HG03520 (cell line): ENCODE measurements at regions not wholly inside any gene's neighbourhood (a gene's known extent, or its start where the extent isn't known, plus 50 kb on each side); places are given as distances from the start of the nearest gene placed in this dataset.
"Not testable (repeated sequence)": the region's sequence is repeated elsewhere in the genome, so short reads cannot be mapped to it uniquely, and the experiment has no call there.

ENCODE experiments used
- ATAC-seq: cut with Tn5 transposase; IDR thresholded peaks from one replicate; pipeline ENCODE4 v1.9.1; 2021; ENCODE audit warnings: mild to moderate bottlenecking, moderate library complexity; ENCODE audit not compliant: unreplicated experiment

- not testable (repeated sequence) for ATAC-seq
These were observed 151.5 kb downstream of the PLK2 start for GRCh38 chr5:58308384-58308783.

DNA sequence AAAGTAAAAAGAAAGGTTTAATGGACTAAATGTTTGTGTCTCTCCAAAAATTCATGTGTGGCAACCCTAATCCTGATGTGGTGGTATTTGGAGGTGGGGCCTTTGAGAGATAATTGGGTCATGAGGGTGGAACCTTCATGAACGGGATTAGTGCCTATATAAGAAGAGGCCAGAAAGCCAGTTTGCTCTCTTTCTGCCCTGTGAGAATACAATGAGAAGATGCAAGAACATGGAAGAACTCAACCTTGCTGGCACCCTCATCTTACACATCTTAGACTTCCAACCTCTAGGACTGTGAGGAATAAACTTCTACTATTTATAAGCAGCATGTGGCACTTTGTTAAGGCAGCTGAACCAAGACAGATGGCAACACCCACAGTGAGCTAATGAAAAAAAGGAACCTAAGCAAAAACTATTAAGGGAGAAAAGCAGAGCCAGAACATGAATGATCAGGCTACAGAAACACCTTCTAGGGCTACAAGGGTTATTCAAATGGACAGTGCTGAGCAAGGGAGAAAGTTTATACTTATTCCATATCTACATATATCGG is 159.5 kb downstream of the PLK2 start:
- no peak for ATAC-seq

- ATAC-seq: no peak
These were observed 160.6 kb downstream of the PLK2 start for GRCh38 chr5:58299256-58299655.

DNA sequence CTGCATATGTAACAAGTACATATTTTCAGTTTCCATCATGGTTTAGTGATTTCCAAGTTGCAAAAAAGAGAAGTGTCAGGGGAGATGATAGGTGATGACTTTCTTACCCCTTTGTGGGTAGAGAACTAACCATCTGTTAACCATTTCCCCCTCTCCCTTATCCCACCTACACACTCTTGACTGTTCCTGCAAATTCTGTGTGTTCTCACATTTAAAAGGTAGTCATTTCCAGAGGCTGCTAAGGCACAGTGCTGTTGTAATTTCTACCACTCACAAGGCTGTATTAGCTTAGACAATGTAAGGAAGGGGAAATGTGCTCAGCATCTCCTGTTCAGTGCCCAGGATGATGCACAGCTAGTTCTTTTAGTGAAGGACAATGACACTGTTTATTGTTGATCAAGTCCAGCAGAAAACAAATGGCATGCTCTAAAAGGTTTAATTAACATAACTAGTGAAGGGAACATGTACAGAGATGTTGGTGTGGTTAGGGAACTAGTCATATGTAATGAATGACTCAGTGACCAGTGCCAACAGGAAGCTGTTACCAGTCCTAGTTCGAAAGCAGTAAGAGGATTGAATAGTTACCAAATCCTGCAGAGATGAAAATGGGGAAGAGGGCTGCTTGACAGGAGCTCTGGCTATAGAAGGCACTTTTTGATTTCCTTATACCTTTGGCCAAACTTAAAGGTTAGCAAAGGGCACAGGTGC is 165.1 kb downstream of the PLK2 start:
- peak; percentile 58 for ATAC-seq

DNA sequence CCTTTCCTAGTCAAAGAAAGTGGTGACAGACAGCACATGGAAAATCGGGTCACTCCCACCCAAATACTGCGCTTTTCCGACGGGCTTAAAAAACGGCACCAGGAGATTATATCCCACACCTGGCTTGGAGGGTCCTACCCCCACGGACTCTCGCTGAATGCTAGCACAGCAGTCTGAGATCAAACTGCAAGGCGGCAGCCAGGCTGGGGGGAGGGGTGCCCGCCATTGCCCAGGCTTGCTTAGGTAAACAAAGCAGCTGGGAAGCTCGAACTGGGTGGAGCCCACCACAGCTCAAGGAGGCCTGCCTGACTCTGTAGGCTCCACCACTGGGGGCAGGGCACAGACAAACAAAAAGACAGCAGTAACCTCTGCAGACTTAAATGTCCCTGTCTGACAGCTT is 171.6 kb downstream of the PLK2 start:
- ATAC-seq: not testable (repeated sequence)

GRCh38 chr5:58286741-58287140 is 173.1 kb downstream of the PLK2 start:
- ATAC-seq: no peak

GRCh38 chr5:58285900-58286299 is 174.0 kb downstream of the PLK2 start:
- no peak for ATAC-seq

DNA sequence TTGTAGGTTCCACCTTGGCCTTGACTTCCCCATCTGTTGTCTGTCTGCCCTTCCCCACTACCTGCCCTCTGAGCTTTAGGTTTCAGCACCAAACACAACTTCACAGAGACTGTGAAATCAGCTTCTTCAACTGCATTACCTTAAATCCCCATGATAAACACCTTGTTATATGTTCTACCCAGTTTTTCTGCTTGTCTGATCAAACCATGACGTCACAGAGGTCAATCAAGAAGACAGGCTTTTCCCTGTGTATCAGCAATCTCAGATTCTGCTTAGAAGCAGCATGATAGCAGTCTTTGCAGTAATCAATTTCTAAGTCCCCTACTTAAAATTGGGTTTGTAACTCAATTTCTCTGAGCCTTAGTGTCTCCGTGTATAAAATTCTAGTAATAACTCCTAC is 175.0 kb downstream of the PLK2 start:
- no peak for ATAC-seq

DNA sequence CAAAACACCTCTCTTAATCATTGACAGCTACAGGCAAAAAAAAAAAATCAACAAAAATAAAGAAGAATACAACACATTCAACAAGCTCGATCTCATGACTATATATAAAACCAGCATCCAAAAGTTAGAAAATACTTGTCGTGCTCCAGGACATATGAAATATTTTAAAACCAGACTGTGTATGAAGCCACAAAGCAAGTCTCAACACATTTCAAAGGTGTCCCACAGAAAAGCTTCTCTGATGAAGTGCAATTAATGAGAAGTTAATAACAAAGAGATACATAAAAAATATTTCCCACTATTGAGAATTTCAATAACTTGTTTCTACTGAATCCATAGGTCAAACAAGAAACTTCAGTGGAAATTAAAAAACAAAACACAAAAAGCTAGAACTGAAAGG is 178.7 kb downstream of the PLK2 start:
- no peak for ATAC-seq

DNA sequence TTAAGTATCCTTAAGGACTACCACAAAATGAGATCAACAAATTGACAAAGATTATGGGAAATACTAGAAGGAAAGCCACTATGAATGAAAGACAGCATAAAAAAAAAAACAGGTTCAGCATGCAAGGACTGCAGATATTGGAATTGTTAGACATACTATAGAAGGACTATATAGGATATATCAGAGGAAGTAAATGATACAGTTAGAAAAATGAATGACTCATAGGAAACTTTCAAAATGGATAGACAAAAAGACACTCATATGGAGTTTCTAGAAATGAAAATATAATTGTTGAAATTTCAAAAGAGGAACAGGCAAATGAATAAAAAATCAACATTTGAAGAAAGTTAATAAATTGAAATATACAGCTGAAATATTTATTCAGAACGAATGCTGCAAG is 180.6 kb downstream of the PLK2 start:
- no peak for ATAC-seq

DNA sequence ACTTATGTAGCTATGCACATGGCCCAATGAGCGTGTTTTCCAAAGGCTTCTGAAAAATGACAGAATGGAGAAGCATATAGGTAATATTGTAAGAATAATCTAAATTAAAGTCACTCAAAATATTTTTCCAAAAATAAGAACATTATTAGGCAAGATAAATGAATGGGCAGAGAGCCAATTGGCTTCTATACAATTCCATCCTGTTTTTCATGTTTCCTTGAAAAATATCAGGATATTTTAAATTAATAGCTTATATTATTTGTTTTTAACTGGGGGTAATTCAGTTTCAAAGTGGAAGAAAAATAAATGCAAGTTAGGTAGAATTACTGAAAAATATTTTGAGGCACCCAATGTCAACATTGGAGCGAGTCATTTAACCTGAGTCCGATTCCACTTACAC is 183.5 kb downstream of the PLK2 start:
- ATAC-seq: no peak

DNA sequence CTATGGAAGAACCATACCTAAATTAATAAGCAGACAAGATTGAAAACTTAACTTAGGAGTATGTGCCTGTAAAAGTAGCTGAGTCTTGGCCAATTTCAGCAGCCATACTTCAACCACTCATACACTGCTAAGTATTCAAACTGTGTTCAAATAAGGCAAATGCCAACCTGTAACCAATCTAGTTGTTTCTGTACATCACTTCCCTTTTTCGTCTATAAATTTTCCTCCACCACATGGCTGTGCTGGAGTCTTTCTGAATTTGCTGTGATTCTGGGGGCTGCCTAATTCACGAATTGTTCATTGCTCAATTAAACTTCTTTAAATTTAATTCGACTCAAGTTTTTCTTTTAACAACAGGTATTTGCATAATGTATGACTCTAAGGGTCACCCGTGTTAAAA is 184.4 kb downstream of the PLK2 start:
- no peak for ATAC-seq

GRCh38 chr5:58274191-58274590 is 185.7 kb downstream of the PLK2 start:
- ATAC-seq: no peak

DNA sequence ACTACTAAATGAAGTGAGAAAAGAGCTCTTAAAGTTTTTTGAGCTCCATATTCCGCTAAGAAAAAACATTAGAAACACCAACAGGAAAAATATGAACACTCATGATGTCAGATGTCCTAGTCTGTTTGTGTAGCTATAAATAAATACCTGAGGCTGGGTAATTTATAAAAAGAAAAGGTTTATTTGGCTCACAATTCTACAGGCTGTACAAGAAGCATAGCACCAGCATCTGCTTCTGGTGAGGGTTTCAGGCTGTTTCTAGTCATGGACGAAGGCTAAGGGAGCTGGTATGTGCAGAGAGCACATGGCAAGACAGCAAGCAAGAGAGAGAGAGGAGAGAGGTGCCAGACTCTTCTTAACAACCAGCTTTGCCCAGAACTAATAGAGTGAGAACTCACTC is 186.2 kb downstream of the PLK2 start:
- ATAC-seq: no peak

DNA sequence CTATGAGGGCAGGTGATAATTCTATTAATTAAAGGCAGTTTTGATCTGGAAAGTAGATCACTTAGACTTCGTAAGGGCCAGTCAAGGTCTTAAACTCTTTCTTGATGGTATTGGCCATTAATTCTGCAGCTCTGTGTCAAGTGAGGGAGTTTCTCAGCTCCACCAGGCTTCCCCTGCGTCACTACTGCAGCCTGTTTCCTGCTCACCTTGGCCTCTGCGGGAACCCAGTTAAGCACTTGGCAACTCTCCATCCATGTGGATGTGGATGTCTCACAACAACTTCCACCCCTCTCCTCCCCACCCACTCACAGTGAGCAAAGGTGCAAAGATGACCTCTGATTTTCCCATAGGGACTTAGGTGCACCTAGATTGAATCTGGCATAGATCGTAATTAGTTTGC is 191.6 kb downstream of the PLK2 start:
- no peak for ATAC-seq

- no peak for ATAC-seq
These were observed 193.5 kb downstream of the PLK2 start for GRCh38 chr5:58266402-58266801.

- no peak for ATAC-seq
These were observed 194.5 kb downstream of the PLK2 start for GRCh38 chr5:58265246-58265930.

DNA sequence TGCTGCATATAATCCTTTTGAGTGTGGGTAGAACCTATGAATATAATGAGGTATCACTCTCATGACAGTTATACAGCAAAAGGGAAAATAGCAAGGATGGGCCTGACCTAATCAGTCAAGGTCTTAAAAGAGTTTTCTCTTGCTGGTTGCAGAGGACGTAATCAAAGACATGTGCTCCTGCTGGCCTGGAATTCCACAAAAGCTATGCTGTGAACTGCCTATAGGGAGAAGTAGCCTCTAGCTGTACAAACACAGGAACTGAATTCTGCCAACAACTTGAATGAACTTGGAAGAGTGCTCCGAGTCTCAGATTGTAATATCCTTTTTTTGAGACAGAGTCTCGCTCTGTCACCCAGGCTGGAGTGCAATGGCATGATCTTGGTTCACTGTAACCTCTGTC is 195.6 kb downstream of the PLK2 start:
- ATAC-seq: no peak

- ATAC-seq: no peak
These were observed 196.6 kb downstream of the PLK2 start for GRCh38 chr5:58263296-58263695.

DNA sequence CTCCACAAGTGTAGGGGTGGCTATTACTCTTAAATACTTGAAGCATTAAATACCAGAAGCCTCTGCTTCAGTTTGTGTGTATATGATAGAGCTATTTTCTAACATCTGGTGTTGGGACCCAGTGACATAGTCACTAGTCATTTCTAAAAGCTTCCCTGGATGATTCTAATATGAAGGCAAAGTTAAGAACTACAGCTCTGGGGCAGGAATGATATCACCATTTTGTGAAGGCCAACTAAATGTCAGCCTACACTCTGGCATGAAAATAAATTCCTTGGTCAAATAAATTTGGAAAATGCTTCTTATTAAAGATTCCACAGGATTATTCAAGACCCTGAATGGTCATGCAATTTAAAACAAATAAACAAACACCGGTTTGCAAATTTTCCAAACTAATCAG is 197.7 kb downstream of the PLK2 start:
- ATAC-seq: no peak

DNA sequence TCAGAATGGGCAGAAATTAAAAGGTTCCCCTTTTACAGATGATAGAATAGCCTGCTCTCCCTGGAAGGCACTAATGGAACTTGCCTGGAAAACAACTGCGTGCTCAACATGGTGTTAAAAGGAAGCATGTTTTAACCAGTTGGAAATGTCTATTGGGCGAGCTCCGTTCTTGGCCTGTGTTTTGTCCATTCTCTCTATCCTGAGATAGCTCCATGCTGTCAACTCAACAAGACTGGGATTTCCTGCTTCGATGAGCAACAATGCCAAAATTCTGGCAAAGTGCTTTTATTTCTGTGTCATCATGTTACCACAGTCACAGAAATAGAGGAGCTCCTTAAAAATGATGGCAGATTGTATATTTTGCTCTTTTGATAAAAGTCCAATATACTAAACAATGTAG is 198.3 kb downstream of the PLK2 start:
- ATAC-seq: no peak

DNA sequence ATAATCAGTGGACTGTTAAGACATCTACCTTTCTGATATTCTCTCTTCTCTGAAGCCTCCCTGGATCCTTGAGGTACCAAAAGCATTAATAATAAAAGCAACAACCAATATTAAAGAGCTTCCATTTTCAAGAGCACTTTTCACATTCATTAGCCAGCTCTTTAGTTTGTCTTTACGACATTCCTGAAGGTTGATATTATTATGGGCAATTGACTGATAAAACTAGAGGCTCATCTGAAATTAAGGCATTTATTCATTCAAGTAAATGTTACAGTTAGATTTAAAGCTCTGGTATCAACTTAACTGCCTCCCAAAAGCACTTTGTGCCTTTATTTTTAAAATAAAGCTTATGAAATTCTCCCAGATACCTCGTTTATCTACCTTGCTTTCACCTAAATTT is 199.6 kb downstream of the PLK2 start:
- no peak for ATAC-seq
